ENCODE measurements at regions not wholly inside any gene's neighbourhood (a gene's known extent, or its start where the extent isn't known, plus 50 kb on each side); places are given as distances from the start of the nearest gene placed in this dataset.

DNA sequence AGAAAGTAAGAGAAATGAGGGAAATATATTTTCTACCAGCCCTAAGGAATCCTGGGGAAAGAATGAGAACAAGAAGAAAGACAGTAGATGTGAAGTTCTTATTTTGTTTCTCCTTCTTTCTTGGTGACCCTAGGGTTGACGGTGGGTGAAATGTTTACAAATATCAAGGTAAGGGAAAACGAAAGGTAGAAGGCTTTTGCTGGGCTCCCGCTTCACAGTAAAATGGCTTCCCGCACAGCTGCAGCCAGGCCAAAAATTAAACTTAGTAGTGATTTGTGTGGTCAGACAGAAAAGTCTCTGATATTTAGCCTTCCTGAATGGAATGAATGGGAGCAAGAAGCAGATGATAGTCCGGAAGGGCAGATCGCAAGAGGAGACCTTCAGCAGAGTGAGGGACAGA lies 99.1 kb upstream of the COL3A1 start:
- TF ChIP-seq POLR2A (IDR thresholded peaks at IDR 0.05), result no peak
- TF ChIP-seq CTCF (IDR thresholded peaks at IDR 0.05), result no peak
